ENCODE measurements at regions not wholly inside any gene's neighbourhood (a gene's known extent, or its start where the extent isn't known, plus 50 kb on each side); places are given as distances from the start of the nearest gene placed in this dataset.

GRCh38 chr3:153233986-153234385 is 72.0 kb downstream of the RAP2B start:
- Mint-ChIP-seq H3K27ac (peak overlapping the region; percentile 69 to 78), H3K36me3 (no peaks in the 10 kb centered on the region), H3K4me3 (no peak overlapping the region), H3K4me1 (peaks cover 10 to 16% (median 12%) of the 10 kb centered on the region in 3 donors), H3K9me3 (no peaks in the 10 kb centered on the region), H3K27me3 (no peaks in the 10 kb centered on the region)
- POLR2A ChIA-PET: no interaction called here
- Histone ChIP-seq H3K9me3 (no peaks in the 10 kb centered on the region), H3K27ac (ENCODE audit: low read length) (peak overlapping the region; percentile 7), H3K36me3 (ENCODE audit: control insufficient read depth in 2 of 2, extremely low read depth in 1 of 2, insufficient read depth in 1 of 2, low read length in 1 of 2) (no peaks in the 10 kb centered on the region), H3K4me1 (ENCODE audit: control insufficient read depth in 1 of 2, extremely low read depth in 1 of 2, insufficient read depth in 2 of 2, low read length in 2 of 2) (peaks cover 0 to 6% of the 10 kb centered on the region in 2 experiments), H3K4me3 (ENCODE audit: control insufficient read depth in 1 of 2, extremely low read depth in 1 of 2, low read length in 1 of 2) (no peak overlapping the region), H3K27me3 (replicated peaks in 1 of 2; ENCODE audit: control insufficient read depth in 2 of 2, extremely low read depth in 1 of 2, insufficient read depth in 2 of 2, low read length in 1 of 2) (no peaks in the 10 kb centered on the region)
- DNase-seq (no peak), ATAC-seq (replicated peaks in 1 of 4) (no peak)
- CTCF ChIA-PET: no interaction called here

GRCh38 chr3:153242896-153243295 is 80.9 kb downstream of the RAP2B start:
- no peak overlapping the region for H3K4me3 ChIP-seq (ENCODE audit: control insufficient read depth in 1 of 2, extremely low read depth in 1 of 2, low read length in 1 of 2)
- WGBS (ENCODE audit: insufficient coverage): 33% methylated on average over 1 of the region's 2 CpGs
- Mint-ChIP-seq H3K27ac (peak overlapping the region; percentile 12 to 55), H3K36me3 (peaks cover 3% of the 10 kb centered on the region), H3K9me3 (peaks cover 0 to 6% (median 3%) of the 10 kb centered on the region in 3 donors), H3K4me3 (no peak overlapping the region), H3K27me3 (no peaks in the 10 kb centered on the region), H3K4me1 (peaks cover 9 to 23% (median 15%) of the 10 kb centered on the region in 3 donors)
- H3K4me1 ChIP-seq (ENCODE audit: control insufficient read depth in 1 of 2, extremely low read depth in 1 of 2, insufficient read depth in 2 of 2, low read length in 2 of 2): peaks cover 1 to 5% of the 10 kb centered on the region in 2 experiments
- H3K27me3 ChIP-seq (replicated peaks in 1 of 2; ENCODE audit: control insufficient read depth in 2 of 2, extremely low read depth in 1 of 2, insufficient read depth in 2 of 2, low read length in 1 of 2): no peaks in the 10 kb centered on the region
- ChIA-PET POLR2A (no interaction called here), CTCF (no interaction called here)
- ATAC-seq (replicated peaks in 1 of 4) (peak in 1 of 4 experiments; percentile 65), DNase-seq (peak in 9 of 35 experiments; percentile 2 to 51 (median 11))
- no peaks in the 10 kb centered on the region for H3K36me3 ChIP-seq (ENCODE audit: control insufficient read depth in 2 of 2, extremely low read depth in 1 of 2, insufficient read depth in 1 of 2, low read length in 1 of 2)
- no peak overlapping the region for H3K27ac ChIP-seq (ENCODE audit: low read length)
- no peaks in the 10 kb centered on the region for H3K9me3 ChIP-seq

GRCh38 chr3:153244961-153245360 is 82.9 kb downstream of the RAP2B start:
- CTCF ChIA-PET: no interaction called here
- Histone ChIP-seq H3K36me3 (ENCODE audit: control insufficient read depth in 2 of 2, extremely low read depth in 1 of 2, insufficient read depth in 1 of 2, low read length in 1 of 2) (no peaks in the 10 kb centered on the region), H3K9me3 (no peaks in the 10 kb centered on the region), H3K27me3 (replicated peaks in 1 of 2; ENCODE audit: control insufficient read depth in 2 of 2, extremely low read depth in 1 of 2, insufficient read depth in 2 of 2, low read length in 1 of 2) (no peaks in the 10 kb centered on the region), H3K27ac (ENCODE audit: low read length) (no peak overlapping the region), H3K4me3 (ENCODE audit: control insufficient read depth in 1 of 2, extremely low read depth in 1 of 2, low read length in 1 of 2) (no peak overlapping the region), H3K4me1 (ENCODE audit: control insufficient read depth in 1 of 2, extremely low read depth in 1 of 2, insufficient read depth in 2 of 2, low read length in 2 of 2) (peaks cover 7 to 9% of the 10 kb centered on the region in 2 experiments)
- DNase-seq: no peak
- Mint-ChIP-seq H3K36me3 (peaks cover 3% of the 10 kb centered on the region), H3K4me1 (peaks cover 30 to 38% (median 31%) of the 10 kb centered on the region in 3 donors), H3K9me3 (peaks cover 0 to 6% (median 3%) of the 10 kb centered on the region in 3 donors), H3K4me3 (no peak overlapping the region), H3K27ac (no peak overlapping the region), H3K27me3 (no peaks in the 10 kb centered on the region)
- no peak for ATAC-seq (replicated peaks in 1 of 4)
- WGBS (ENCODE audit: insufficient coverage): no CpG with 5 or more reads among the region's 3 CpGs
- POLR2A ChIA-PET: no interaction called here

GRCh38 chr3:153245661-153246060 is 83.6 kb downstream of the RAP2B start:
- Histone ChIP-seq H3K4me3 (ENCODE audit: control insufficient read depth in 1 of 2, extremely low read depth in 1 of 2, low read length in 1 of 2) (no peak overlapping the region), H3K9me3 (no peaks in the 10 kb centered on the region), H3K4me1 (ENCODE audit: control insufficient read depth in 1 of 2, extremely low read depth in 1 of 2, insufficient read depth in 2 of 2, low read length in 2 of 2) (peaks cover 7 to 9% of the 10 kb centered on the region in 2 experiments), H3K27ac (ENCODE audit: low read length) (no peak overlapping the region), H3K36me3 (ENCODE audit: control insufficient read depth in 2 of 2, extremely low read depth in 1 of 2, insufficient read depth in 1 of 2, low read length in 1 of 2) (no peaks in the 10 kb centered on the region), H3K27me3 (replicated peaks in 1 of 2; ENCODE audit: control insufficient read depth in 2 of 2, extremely low read depth in 1 of 2, insufficient read depth in 2 of 2, low read length in 1 of 2) (no peaks in the 10 kb centered on the region)
- peaks cover 0 to 6% (median 3%) of the 10 kb centered on the region in 3 donors for H3K9me3 Mint-ChIP-seq
- H3K4me1 Mint-ChIP-seq: peaks cover 37 to 45% (median 38%) of the 10 kb centered on the region in 3 donors
- H3K36me3 Mint-ChIP-seq: peaks cover 3% of the 10 kb centered on the region
- no peak overlapping the region for H3K4me3 Mint-ChIP-seq
- ATAC-seq (replicated peaks in 1 of 4): no peak
- DNase-seq: no peak
- no CpG with 5 or more reads among the region's 2 CpGs for WGBS (ENCODE audit: insufficient coverage)
- H3K27ac Mint-ChIP-seq: no peak overlapping the region
- no peaks in the 10 kb centered on the region for H3K27me3 Mint-ChIP-seq
- ChIA-PET CTCF (no interaction called here), POLR2A (no interaction called here)

GRCh38 chr3:153246331-153246730 is 84.3 kb downstream of the RAP2B start:
- Histone ChIP-seq H3K4me1 (ENCODE audit: control insufficient read depth in 1 of 2, extremely low read depth in 1 of 2, insufficient read depth in 2 of 2, low read length in 2 of 2) (peaks cover 7 to 9% of the 10 kb centered on the region in 2 experiments), H3K4me3 (ENCODE audit: control insufficient read depth in 1 of 2, extremely low read depth in 1 of 2, low read length in 1 of 2) (no peak overlapping the region), H3K27me3 (replicated peaks in 1 of 2; ENCODE audit: control insufficient read depth in 2 of 2, extremely low read depth in 1 of 2, insufficient read depth in 2 of 2, low read length in 1 of 2) (no peaks in the 10 kb centered on the region), H3K9me3 (no peaks in the 10 kb centered on the region), H3K36me3 (ENCODE audit: control insufficient read depth in 2 of 2, extremely low read depth in 1 of 2, insufficient read depth in 1 of 2, low read length in 1 of 2) (no peaks in the 10 kb centered on the region), H3K27ac (ENCODE audit: low read length) (no peak overlapping the region)
- DNase-seq (no peak), ATAC-seq (replicated peaks in 1 of 4) (no peak)
- CTCF ChIA-PET: no interaction called here
- POLR2A ChIA-PET: interaction anchor here in 1 of 2 donors (0.6 kb wide), 1 partner anchor 51 kb away, joined by 3 read pairs; no protein-coding TSS in a partner anchor
- Mint-ChIP-seq H3K27ac (no peak overlapping the region), H3K27me3 (no peaks in the 10 kb centered on the region), H3K4me1 (peaks cover 38 to 47% (median 40%) of the 10 kb centered on the region in 3 donors), H3K9me3 (peaks cover 0 to 6% (median 3%) of the 10 kb centered on the region in 3 donors), H3K4me3 (no peak overlapping the region), H3K36me3 (peaks cover 3% of the 10 kb centered on the region)
- no CpG with 5 or more reads among the region's 1 CpG for WGBS (ENCODE audit: insufficient coverage)

- ChIA-PET CTCF (no interaction called here), POLR2A (interaction anchor here in 1 of 2 donors (0.6 kb wide), 1 partner anchor 51 kb away, joined by 3 read pairs; no protein-coding TSS in a partner anchor)
- DNase-seq (no peak), ATAC-seq (replicated peaks in 1 of 4) (no peak)
- no peak overlapping the region for H3K4me3 ChIP-seq (ENCODE audit: control insufficient read depth in 1 of 2, extremely low read depth in 1 of 2, low read length in 1 of 2)
- Mint-ChIP-seq H3K27ac (peak overlapping the region in 1 of 2 donors; percentile 62), H3K36me3 (peaks cover 7% of the 10 kb centered on the region), H3K9me3 (peaks cover 0 to 9% (median 3%) of the 10 kb centered on the region in 3 donors), H3K27me3 (no peaks in the 10 kb centered on the region), H3K4me1 (peaks cover 38 to 49% (median 40%) of the 10 kb centered on the region in 3 donors), H3K4me3 (no peak overlapping the region)
- 43% methylated on average over 1 of the region's 1 CpG for WGBS (ENCODE audit: insufficient coverage)
- H3K4me1 ChIP-seq (ENCODE audit: control insufficient read depth in 1 of 2, extremely low read depth in 1 of 2, insufficient read depth in 2 of 2, low read length in 2 of 2): peaks cover 7 to 8% of the 10 kb centered on the region in 2 experiments
- no peaks in the 10 kb centered on the region for H3K9me3 ChIP-seq
- no peaks in the 10 kb centered on the region for H3K27me3 ChIP-seq (replicated peaks in 1 of 2; ENCODE audit: control insufficient read depth in 2 of 2, extremely low read depth in 1 of 2, insufficient read depth in 2 of 2, low read length in 1 of 2)
- no peak overlapping the region for H3K27ac ChIP-seq (ENCODE audit: low read length)
- no peaks in the 10 kb centered on the region for H3K36me3 ChIP-seq (ENCODE audit: control insufficient read depth in 2 of 2, extremely low read depth in 1 of 2, insufficient read depth in 1 of 2, low read length in 1 of 2)
Observed at GRCh38 chr3:153246806-153247205, 84.8 kb downstream of the RAP2B start.

Data from T-cell (primary cell).